Keratinocyte (primary cell): ENCODE measurements at regions not wholly inside any gene's neighbourhood (a gene's known extent, or its start where the extent isn't known, plus 50 kb on each side); places are given as distances from the start of the nearest gene placed in this dataset.

ENCODE experiments used
- DNase-seq: peaks from one replicate; pipeline ENCODE4 v3.0.0-alpha.2; 2011; ENCODE audit warnings: low read depth, missing footprints, low spot score
- FAIRE-seq: peaks from 2 replicates; lab custom pipeline; 2011; peaks lifted over from hg19 to GRCh38; lab: Jason Lieb, UNC
- H2AFZ ChIP-seq: 2 replicates; pipeline ENCODE4 v1.6.0; 2012; ENCODE audit warnings: low read length, control low read depth, inconsistent platforms; ENCODE audit not compliant: control insufficient read depth
- H3K27ac ChIP-seq: 2 replicates; pipeline ENCODE4 v1.5.1; 2011; ENCODE audit warnings: low read length; ENCODE audit not compliant: control insufficient read depth, insufficient read depth
- H3K27me3 ChIP-seq: 3 replicates; pipeline ENCODE4 v1.6.0; 2011; ENCODE audit warnings: low read length; ENCODE audit not compliant: control insufficient read depth, insufficient read depth; ENCODE audit errors: extremely low read depth
- H3K36me3 ChIP-seq, 2 experiments: 2 replicates in 1 of 2; 3 replicates in 1 of 2; pipeline ENCODE4 v1.5.1; 2011; ENCODE audit warnings: low read length in 2 of 2, mild to moderate bottlenecking in 1 of 2; ENCODE audit not compliant: control insufficient read depth in 2 of 2, insufficient read depth in 2 of 2; ENCODE audit errors: extremely low read depth in 1 of 2
- H3K4me1 ChIP-seq: 3 replicates; pipeline ENCODE4 v1.5.1; 2011; ENCODE audit warnings: low read length; ENCODE audit not compliant: control insufficient read depth, insufficient read depth; ENCODE audit errors: extremely low read depth
- H3K4me2 ChIP-seq: 3 replicates; pipeline ENCODE4 v1.6.0; 2011; ENCODE audit warnings: low read depth, low read length; ENCODE audit not compliant: control insufficient read depth, insufficient read depth; ENCODE audit errors: extremely low read depth
- H3K4me3 ChIP-seq, 3 experiments: fragments of 200-600 bp in 1 of 3; sonication (generic) in 1 of 3; 2 replicates in 2 of 3; 3 replicates in 1 of 3; pipeline ENCODE4 v1.5.1; 2011 to 2016; ENCODE audit warnings: low read length in 3 of 3, mild to moderate bottlenecking in 3 of 3, control low read depth in 2 of 3, inconsistent platforms in 1 of 3, low read depth in 1 of 3, mixed read lengths in 1 of 3, mixed run types in 1 of 3, moderate library complexity in 1 of 3; ENCODE audit not compliant: control insufficient read depth in 2 of 3, insufficient read depth in 2 of 3; ENCODE audit errors: extremely low read depth in 1 of 3
- H3K79me2 ChIP-seq: 2 replicates; pipeline ENCODE4 v1.6.0; 2012; ENCODE audit warnings: low read length; ENCODE audit not compliant: control insufficient read depth, insufficient read depth
- H3K9ac ChIP-seq: 3 replicates; pipeline ENCODE4 v1.6.0; 2011; ENCODE audit warnings: low read length; ENCODE audit not compliant: control insufficient read depth, insufficient read depth; ENCODE audit errors: extremely low read depth
- H3K9me1 ChIP-seq: 3 replicates; pipeline ENCODE4 v1.6.0; 2011; ENCODE audit warnings: low read length; ENCODE audit not compliant: control insufficient read depth, insufficient read depth; ENCODE audit errors: extremely low read depth
- H3K9me3 ChIP-seq: 2 replicates; pipeline ENCODE4 v1.5.1; 2012; ENCODE audit warnings: low read depth, low read length; ENCODE audit not compliant: control insufficient read depth
- H4K20me1 ChIP-seq: 3 replicates; pipeline ENCODE4 v1.6.0; 2011; ENCODE audit warnings: low read length; ENCODE audit not compliant: control insufficient read depth, insufficient read depth; ENCODE audit errors: extremely low read depth
- EZH2 ChIP-seq: IDR thresholded peaks from one replicate; pipeline ENCODE4 v1.6.1; 2012; ENCODE audit warnings: inconsistent platforms, mild to moderate bottlenecking, low read length, moderate library complexity
- dilution Hi-C: fragments of 300-500 bp; cut with MboI; formaldehyde crosslinking; loops from one replicate; pipeline ENCODE4 v1.7.0; 2020; ENCODE audit warnings: low sequenced_read_pairs; ENCODE audit not compliant: extremely low pct_ligation_motif_present
- TF ChIP-seq, protein P1 (sequence below), 3 experiments: IDR thresholded peaks in 1 of 3; conservative IDR thresholded peaks in 1 of 3; optimal IDR thresholded peaks in 1 of 3; 2 replicates in 2 of 3; 3 replicates in 1 of 3; pipeline versions ENCODE3 to v1.5.1; 2011; ENCODE audit warnings: low read length in 3 of 3, mild to moderate bottlenecking in 3 of 3, moderate library complexity in 2 of 3, control low read depth in 1 of 3, inconsistent platforms in 1 of 3; ENCODE audit not compliant: insufficient read depth in 2 of 3; ENCODE audit errors: extremely low read depth in 1 of 3

DNA sequence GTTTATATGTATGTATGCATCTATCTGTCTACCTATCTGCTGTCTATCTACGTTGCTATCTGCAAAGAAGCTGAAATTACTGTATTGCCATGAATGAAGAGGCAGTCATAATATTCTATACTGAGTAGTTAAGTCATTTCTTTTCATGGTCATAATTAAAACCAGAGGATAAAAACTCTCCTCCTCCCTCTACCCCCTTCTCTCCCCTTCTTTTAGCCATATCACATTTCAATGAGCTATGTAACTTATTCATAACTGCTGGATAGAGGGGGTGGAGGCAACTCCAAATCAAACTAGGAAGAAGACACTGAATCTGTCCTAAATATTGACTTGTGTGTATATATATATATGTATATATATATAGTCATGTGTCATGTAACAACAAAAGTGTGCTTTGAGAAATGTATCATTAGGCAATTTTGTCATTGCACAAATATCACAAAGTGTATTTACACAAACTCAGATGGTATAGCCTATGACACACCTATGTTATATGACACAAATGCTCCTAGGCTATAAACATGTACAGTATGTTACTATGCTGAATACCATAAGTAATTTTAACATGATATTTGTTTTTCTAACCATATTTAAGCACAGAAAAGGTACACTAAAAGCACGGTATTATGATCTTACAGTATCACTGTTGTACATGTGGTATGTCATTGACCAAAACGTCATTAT is 229.7 kb upstream of the KCNMB2 start:
- H4K20me1 ChIP-seq: no peaks in the 10 kb centered on the region
- no peak overlapping the region for H3K4me2 ChIP-seq
- H3K79me2 ChIP-seq: no peaks in the 10 kb centered on the region
- FAIRE-seq (no peak), DNase-seq (no peak)
- no peaks in the 10 kb centered on the region for H3K9me1 ChIP-seq
- TF ChIP-seq, protein P1, sequence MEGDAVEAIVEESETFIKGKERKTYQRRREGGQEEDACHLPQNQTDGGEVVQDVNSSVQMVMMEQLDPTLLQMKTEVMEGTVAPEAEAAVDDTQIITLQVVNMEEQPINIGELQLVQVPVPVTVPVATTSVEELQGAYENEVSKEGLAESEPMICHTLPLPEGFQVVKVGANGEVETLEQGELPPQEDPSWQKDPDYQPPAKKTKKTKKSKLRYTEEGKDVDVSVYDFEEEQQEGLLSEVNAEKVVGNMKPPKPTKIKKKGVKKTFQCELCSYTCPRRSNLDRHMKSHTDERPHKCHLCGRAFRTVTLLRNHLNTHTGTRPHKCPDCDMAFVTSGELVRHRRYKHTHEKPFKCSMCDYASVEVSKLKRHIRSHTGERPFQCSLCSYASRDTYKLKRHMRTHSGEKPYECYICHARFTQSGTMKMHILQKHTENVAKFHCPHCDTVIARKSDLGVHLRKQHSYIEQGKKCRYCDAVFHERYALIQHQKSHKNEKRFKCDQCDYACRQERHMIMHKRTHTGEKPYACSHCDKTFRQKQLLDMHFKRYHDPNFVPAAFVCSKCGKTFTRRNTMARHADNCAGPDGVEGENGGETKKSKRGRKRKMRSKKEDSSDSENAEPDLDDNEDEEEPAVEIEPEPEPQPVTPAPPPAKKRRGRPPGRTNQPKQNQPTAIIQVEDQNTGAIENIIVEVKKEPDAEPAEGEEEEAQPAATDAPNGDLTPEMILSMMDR (optimal IDR thresholded peaks at IDR 0.05 in 1 of 3, IDR thresholded peaks at IDR 0.05 in 1 of 3, conservative IDR thresholded peaks at IDR 0.05 in 1 of 3; ENCODE audit: extremely low read depth in 1 of 3, insufficient read depth in 2 of 3, low read length in 3 of 3): no peak
- dilution Hi-C loops: no loop called here
- no peaks in the 10 kb centered on the region for H3K9me3 ChIP-seq
- H3K4me3 ChIP-seq: no peak overlapping the region
- H3K4me1 ChIP-seq: no peaks in the 10 kb centered on the region
- H3K27me3 ChIP-seq: no peaks in the 10 kb centered on the region
- H2AFZ ChIP-seq: no peak overlapping the region
- H3K36me3 ChIP-seq: no peaks in the 10 kb centered on the region
- no peak overlapping the region for H3K27ac ChIP-seq
- no peak overlapping the region for H3K9ac ChIP-seq

GRCh38 chr3:178308771-178309170 is 227.5 kb upstream of the KCNMB2 start:
- H3K36me3 ChIP-seq: no peaks in the 10 kb centered on the region
- dilution Hi-C loops: no loop called here
- no peaks in the 10 kb centered on the region for H3K79me2 ChIP-seq
- H2AFZ ChIP-seq: peak overlapping the region; percentile 13
- TF ChIP-seq, protein P1 (optimal IDR thresholded peaks at IDR 0.05 in 1 of 3, IDR thresholded peaks at IDR 0.05 in 1 of 3, conservative IDR thresholded peaks at IDR 0.05 in 1 of 3; ENCODE audit: extremely low read depth in 1 of 3, insufficient read depth in 2 of 3, low read length in 3 of 3): no peak
- no peak for TF ChIP-seq EZH2
- H4K20me1 ChIP-seq: no peaks in the 10 kb centered on the region
- FAIRE-seq: no peak
- H3K9ac ChIP-seq: no peak overlapping the region
- H3K4me1 ChIP-seq: no peaks in the 10 kb centered on the region
- H3K4me3 ChIP-seq: no peak overlapping the region
- no peaks in the 10 kb centered on the region for H3K9me3 ChIP-seq
- H3K27me3 ChIP-seq: no peaks in the 10 kb centered on the region
- no peak for DNase-seq
- H3K9me1 ChIP-seq: no peaks in the 10 kb centered on the region
- H3K27ac ChIP-seq: no peak overlapping the region
- H3K4me2 ChIP-seq: no peak overlapping the region
